ENCODE measurements at regions not wholly inside any gene's neighbourhood (a gene's known extent, or its start where the extent isn't known, plus 50 kb on each side); places are given as distances from the start of the nearest gene placed in this dataset.
"Not testable (repeated sequence)": the region's sequence is repeated elsewhere in the genome, so short reads cannot be mapped to it uniquely, and the experiment has no call there.

- Histone ChIP-seq H3K36me3 (ENCODE audit: low read length) (no peaks in the 10 kb centered on the region), H3K4me2 (ENCODE audit: low read depth, low read length, poor library complexity, severe bottlenecking) (no peak overlapping the region), H3K27ac (ENCODE audit: low read depth, low read length) (no peak overlapping the region), H3K4me3 (ENCODE audit: insufficient read depth, low read length, poor library complexity, severe bottlenecking) (no peak overlapping the region), H4K20me1 (ENCODE audit: low read depth, low read length) (no peaks in the 10 kb centered on the region), H2AFZ (ENCODE audit: low read depth, low read length, severe bottlenecking) (no peak overlapping the region), H3F3A (ENCODE audit: insufficient read depth) (no peaks in the 10 kb centered on the region), H3K9me3 (ENCODE audit: insufficient read depth, low read length) (no peaks in the 10 kb centered on the region), H3K79me2 (ENCODE audit: insufficient read depth, low read length) (no peaks in the 10 kb centered on the region), H3K27me3 (ENCODE audit: low read length) (no peaks in the 10 kb centered on the region), H3K9ac (ENCODE audit: low read length) (no peak overlapping the region), H3K9me2 (replicated peaks; ENCODE audit: insufficient read depth, low read length) (no peaks in the 10 kb centered on the region)
- TF ChIP-seq EZH2phosphoT487 (conservative IDR thresholded peaks at IDR 0.05; ENCODE audit: low read length) (no peak), CTCF (IDR thresholded peaks at IDR 0.05; ENCODE audit: insufficient read depth, low read length, poor library complexity, severe bottlenecking) (no peak)
These were observed 66.2 kb upstream of the TSC22D2 start for GRCh38 chr3:150341891-150342290.

GRCh38 chr3:150336363-150336762 lies 71.7 kb upstream of the TSC22D2 start:
- not testable (repeated sequence) for H3K36me3 ChIP-seq (ENCODE audit: low read length); H4K20me1 ChIP-seq (ENCODE audit: low read depth, low read length); H3K79me2 ChIP-seq (ENCODE audit: insufficient read depth, low read length); H3K9me3 ChIP-seq (ENCODE audit: insufficient read depth, low read length); H2AFZ ChIP-seq (ENCODE audit: low read depth, low read length, severe bottlenecking); H3F3A ChIP-seq (ENCODE audit: insufficient read depth); H3K9ac ChIP-seq (ENCODE audit: low read length); H3K27me3 ChIP-seq (ENCODE audit: low read length); H3K4me2 ChIP-seq (ENCODE audit: low read depth, low read length, poor library complexity, severe bottlenecking); H3K27ac ChIP-seq (ENCODE audit: low read depth, low read length); H3K9me2 ChIP-seq (replicated peaks; ENCODE audit: insufficient read depth, low read length); H3K4me3 ChIP-seq (ENCODE audit: insufficient read depth, low read length, poor library complexity, severe bottlenecking)

- H3K4me2 ChIP-seq (ENCODE audit: low read depth, low read length, poor library complexity, severe bottlenecking) = no peak overlapping the region
- no peaks in the 10 kb centered on the region for H3K79me2 ChIP-seq (ENCODE audit: insufficient read depth, low read length)
- H3K27ac ChIP-seq (ENCODE audit: low read depth, low read length) = no peak overlapping the region
- no peak overlapping the region for H2AFZ ChIP-seq (ENCODE audit: low read depth, low read length, severe bottlenecking)
- H3F3A ChIP-seq (ENCODE audit: insufficient read depth) = no peaks in the 10 kb centered on the region
- H3K27me3 ChIP-seq (ENCODE audit: low read length) = no peaks in the 10 kb centered on the region
- H3K36me3 ChIP-seq (ENCODE audit: low read length) = no peaks in the 10 kb centered on the region
- TF ChIP-seq CTCF (IDR thresholded peaks at IDR 0.05; ENCODE audit: insufficient read depth, low read length, poor library complexity, severe bottlenecking) (no peak), EZH2phosphoT487 (conservative IDR thresholded peaks at IDR 0.05; ENCODE audit: low read length) (no peak)
- H3K9me3 ChIP-seq (ENCODE audit: insufficient read depth, low read length) = no peaks in the 10 kb centered on the region
- no peak overlapping the region for H3K4me3 ChIP-seq (ENCODE audit: insufficient read depth, low read length, poor library complexity, severe bottlenecking)
- H3K9me2 ChIP-seq (replicated peaks; ENCODE audit: insufficient read depth, low read length) = no peaks in the 10 kb centered on the region
- no peak overlapping the region for H3K9ac ChIP-seq (ENCODE audit: low read length)
- no peaks in the 10 kb centered on the region for H4K20me1 ChIP-seq (ENCODE audit: low read depth, low read length)
These were observed 72.5 kb upstream of the TSC22D2 start for GRCh38 chr3:150335631-150336030.

- H4K20me1 ChIP-seq (ENCODE audit: low read depth, low read length) = no peaks in the 10 kb centered on the region
- no peak overlapping the region for H3K27ac ChIP-seq (ENCODE audit: low read depth, low read length)
- no peaks in the 10 kb centered on the region for H3K9me3 ChIP-seq (ENCODE audit: insufficient read depth, low read length)
- TF ChIP-seq EZH2phosphoT487 (conservative IDR thresholded peaks at IDR 0.05; ENCODE audit: low read length) (no peak), CTCF (IDR thresholded peaks at IDR 0.05; ENCODE audit: insufficient read depth, low read length, poor library complexity, severe bottlenecking) (no peak)
- H3K9me2 ChIP-seq (replicated peaks; ENCODE audit: insufficient read depth, low read length) = no peaks in the 10 kb centered on the region
- no peak overlapping the region for H2AFZ ChIP-seq (ENCODE audit: low read depth, low read length, severe bottlenecking)
- H3K36me3 ChIP-seq (ENCODE audit: low read length) = no peaks in the 10 kb centered on the region
- no peaks in the 10 kb centered on the region for H3F3A ChIP-seq (ENCODE audit: insufficient read depth)
- H3K9ac ChIP-seq (ENCODE audit: low read length) = no peak overlapping the region
- no peaks in the 10 kb centered on the region for H3K27me3 ChIP-seq (ENCODE audit: low read length)
- H3K4me2 ChIP-seq (ENCODE audit: low read depth, low read length, poor library complexity, severe bottlenecking) = no peak overlapping the region
- H3K79me2 ChIP-seq (ENCODE audit: insufficient read depth, low read length) = no peaks in the 10 kb centered on the region
- no peak overlapping the region for H3K4me3 ChIP-seq (ENCODE audit: insufficient read depth, low read length, poor library complexity, severe bottlenecking)
These were observed 73.1 kb upstream of the TSC22D2 start for GRCh38 chr3:150334974-150335373.
